A549 (cell line): ENCODE measurements at regions not wholly inside any gene's neighbourhood (a gene's known extent, or its start where the extent isn't known, plus 50 kb on each side); places are given as distances from the start of the nearest gene placed in this dataset.

Experiments
- ATAC-seq, 2 experiments: fragments of 200-7000 bp in 1 of 2; fragments of >200 bp in 1 of 2; cut with Nextera tagmentation in 1 of 2; cut with Tn5 transposase in 1 of 2; 3 replicates each; pipeline versions ENCODE4 v1.8.0 to v1.9.1; 2018 to 2020; ENCODE audit warnings: mild to moderate bottlenecking in 1 of 2, moderate library complexity in 1 of 2
- CTCF ChIA-PET: fragments of 300-600 bp; sonication (Branson Sonifier 250); formaldehyde crosslinking; extraction: SDS; loops from one replicate; lab custom pipeline; 2021; ENCODE audit warnings: antibody characterized with exemption, inconsistent platforms; lab: Yijun Ruan, JAX
- POLR2A ChIA-PET: fragments of 350-600 bp; formaldehyde crosslinking; extraction: SDS; loops from one replicate; lab custom pipeline; 2021; ENCODE audit warnings: antibody characterized with exemption, inconsistent platforms; lab: Yijun Ruan, JAX
- DNase-seq, 2 experiments: peaks; one replicate each; pipeline versions ENCODE4 v3.0.0 to v3.0.0-alpha.2; 2011 to 2016; ENCODE audit warnings: low read depth in 1 of 2, low spot score in 1 of 2
- FAIRE-seq: peaks from 2 replicates; lab custom pipeline; 2011; peaks lifted over from hg19 to GRCh38; lab: Jason Lieb, UNC
- H3K27ac ChIP-seq, 2 experiments: fragments of >200 bp; sonication (Bioruptor Twin); formaldehyde crosslinking; 3 replicates each; pipeline ENCODE4 v1.5.1; 2016 to 2017
- H3K4me1 ChIP-seq: fragments of >200 bp; sonication (Bioruptor Twin); formaldehyde crosslinking; 3 replicates; pipeline ENCODE4 v1.6.1; 2016
- H3K4me2 ChIP-seq: fragments of >200 bp; sonication (Bioruptor Twin); formaldehyde crosslinking; 3 replicates; pipeline ENCODE4 v1.6.1; 2016
- H3K4me3 ChIP-seq: fragments of >200 bp; sonication (Bioruptor Twin); formaldehyde crosslinking; 3 replicates; pipeline ENCODE4 v1.5.1; 2016
- H3K9me3 ChIP-seq: fragments of >200 bp; sonication (Bioruptor Twin); formaldehyde crosslinking; 3 replicates; pipeline ENCODE4 v1.6.1; 2016
- BHLHE40 ChIP-seq: IDR thresholded peaks from 2 replicates; pipeline ENCODE4 v1.6.1; 2012; ENCODE audit warnings: low read depth, low read length, inconsistent platforms
- CBX2 ChIP-seq: fragments of 200-600 bp; sonication (generic); IDR thresholded peaks from 2 replicates; pipeline ENCODE4 v1.6.1; 2016; ENCODE audit warnings: low read depth, mild to moderate bottlenecking, borderline replicate concordance
- CBX8 ChIP-seq: fragments of 200-600 bp; sonication (generic); IDR thresholded peaks from 2 replicates; pipeline ENCODE4 v1.6.1; 2016
- CEBPB ChIP-seq, 2 experiments: fragments of >200 bp in 1 of 2; sonication (Bioruptor Twin) in 1 of 2; formaldehyde crosslinking in 1 of 2; IDR thresholded peaks; 2 replicates each; pipeline ENCODE4 v1.6.1; 2012 to 2016
- EHF ChIP-seq: fragments of 250-450 bp; sonication (Bioruptor Pico); IDR thresholded peaks from 2 replicates; pipeline ENCODE4 v1.5.0; 2020; ENCODE audit warnings: mild to moderate bottlenecking
- EP300 ChIP-seq, 2 experiments: fragments of >200 bp; sonication (Bioruptor Twin); formaldehyde crosslinking; IDR thresholded peaks; 2 replicates in 1 of 2; 3 replicates in 1 of 2; pipeline ENCODE4 v1.6.1; 2016 to 2017
- FOSB ChIP-seq: fragments of 250-450 bp; sonication (Bioruptor Pico); IDR thresholded peaks from 2 replicates; pipeline ENCODE4 v1.5.0; 2020; ENCODE audit warnings: mild to moderate bottlenecking, moderate library complexity
- GATA3 ChIP-seq: IDR thresholded peaks from 2 replicates; pipeline ENCODE4 v1.6.1; 2012; ENCODE audit warnings: borderline replicate concordance
- HEYL ChIP-seq: fragments of 250-450 bp; sonication (Bioruptor Pico); IDR thresholded peaks from 2 replicates; pipeline ENCODE4 v1.8.0; 2021; ENCODE audit warnings: mild to moderate bottlenecking, moderate library complexity
- HOXB13 ChIP-seq: fragments of 250-450 bp; sonication (Bioruptor Pico); IDR thresholded peaks from 2 replicates; pipeline ENCODE4 v1.5.0; 2020; ENCODE audit warnings: low read depth, mild to moderate bottlenecking, moderate library complexity
- HOXB5 ChIP-seq: fragments of 250-450 bp; sonication (Bioruptor Pico); IDR thresholded peaks from 2 replicates; pipeline ENCODE4 v1.5.0; 2020; ENCODE audit warnings: mild to moderate bottlenecking, moderate library complexity
- JUNB ChIP-seq: fragments of >200 bp; sonication (Bioruptor Twin); formaldehyde crosslinking; IDR thresholded peaks from 2 replicates; pipeline ENCODE4 v1.6.1; 2016
- MAFK ChIP-seq: fragments of 450-650 bp; IDR thresholded peaks from 2 replicates; pipeline ENCODE4 v1.6.1; 2014; ENCODE audit not compliant: partially characterized antibody
- MAZ ChIP-seq: fragments of 150-350 bp; IDR thresholded peaks from 2 replicates; pipeline ENCODE4 v1.6.1; 2014; ENCODE audit warnings: antibody characterized with exemption, low read depth, low read length, borderline replicate concordance
- MYC ChIP-seq: IDR thresholded peaks from 2 replicates; pipeline ENCODE4 v1.6.1; 2012; ENCODE audit warnings: mild to moderate bottlenecking, inconsistent platforms, low read length, improper control_type of control experiment, borderline replicate concordance
- NFE2L2 ChIP-seq: fragments of 150-350 bp; conservative IDR thresholded peaks from 2 replicates; pipeline ENCODE4 v1.6.1; 2014; ENCODE audit warnings: low read length
- PHF8 ChIP-seq: fragments of 200-600 bp; sonication (generic); IDR thresholded peaks from 2 replicates; pipeline ENCODE4 v1.6.1; 2016; ENCODE audit warnings: low read depth, mild to moderate bottlenecking, antibody characterized with exemption, moderate library complexity, borderline replicate concordance
- POLR2A ChIP-seq: IDR thresholded peaks from 2 replicates; pipeline ENCODE4 v1.6.1; 2012; ENCODE audit warnings: mild to moderate bottlenecking, low read length
- RARB ChIP-seq: fragments of 250-450 bp; sonication (Bioruptor Pico); IDR thresholded peaks from 2 replicates; pipeline ENCODE4 v1.8.0; 2021; ENCODE audit warnings: mild to moderate bottlenecking, moderate library complexity
- RNF2 ChIP-seq: fragments of 200-600 bp; sonication (generic); IDR thresholded peaks from 2 replicates; pipeline ENCODE4 v1.6.1; 2016; ENCODE audit warnings: low read depth, mild to moderate bottlenecking, antibody characterized with exemption, moderate library complexity, borderline replicate concordance
- SREBF2 ChIP-seq: fragments of 450-650 bp; IDR thresholded peaks from 2 replicates; pipeline ENCODE4 v1.6.1; 2014; ENCODE audit warnings: mild to moderate bottlenecking, moderate library complexity
- TP53 ChIP-seq: fragments of 250-450 bp; sonication (Bioruptor Pico); IDR thresholded peaks from 2 replicates; pipeline ENCODE4 v1.5.0; 2021; ENCODE audit warnings: mild to moderate bottlenecking, moderate library complexity
- ZFP36 ChIP-seq: fragments of 450-650 bp; IDR thresholded peaks from 2 replicates; pipeline ENCODE4 v1.6.1; 2014; ENCODE audit warnings: borderline replicate concordance; ENCODE audit not compliant: partially characterized antibody
- ZSCAN20 ChIP-seq: fragments of 250-450 bp; sonication (Bioruptor Pico); IDR thresholded peaks from 2 replicates; pipeline ENCODE4 v1.8.0; 2022; ENCODE audit warnings: mild to moderate bottlenecking, moderate library complexity
- WGBS: methylation state at CpG from one replicate; pipeline ENCODE4 v1.1.6; 2017; ENCODE audit errors: missing lambda C conversion rate; 5-methylcytosine and 5-hydroxymethylcytosine counted together
- TF ChIP-seq, protein P1 (sequence below): IDR thresholded peaks from 2 replicates; pipeline ENCODE4 v1.6.1; 2012
- TF ChIP-seq, protein P2 (sequence below): IDR thresholded peaks from 2 replicates; pipeline ENCODE4 v1.6.1; 2012

DNA sequence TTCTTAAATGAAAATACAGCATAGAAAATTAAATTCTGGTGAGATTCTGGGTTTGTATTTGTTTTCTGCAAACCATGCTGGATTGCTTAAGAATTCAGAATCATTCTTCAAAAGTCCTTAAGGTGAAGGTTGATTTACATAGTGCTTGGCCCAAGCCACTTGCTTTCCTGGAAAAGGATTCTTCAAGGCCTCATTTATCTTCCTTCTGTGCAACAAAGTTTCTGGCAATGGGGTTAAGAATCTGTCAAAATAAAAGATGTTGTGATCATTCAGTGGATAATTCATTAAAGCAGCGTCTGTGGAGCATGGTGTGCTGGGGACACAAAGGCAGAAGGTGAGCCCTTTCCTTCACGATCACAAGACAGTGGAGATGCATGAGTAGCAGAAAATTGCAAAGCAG is 351.9 kb downstream of the GALR1 start:
- WGBS, result 2% methylated on average over 2 of the region's 2 CpGs
- H3K27ac ChIP-seq, result no peak overlapping the region
- CTCF ChIA-PET, result no interaction called here
- DNase-seq (no peak), FAIRE-seq (no peak), ATAC-seq (no peak)
- POLR2A ChIA-PET, result no interaction called here
- TF ChIP-seq SREBF2 (no peak), EHF (no peak), CBX8 (no peak), JUNB (no peak), TP53 (CRISPR knock-in tag) (no peak), HOXB13 (CRISPR knock-in tag) (no peak), GATA3 (no peak), CBX2 (no peak), ZSCAN20 (CRISPR knock-in tag) (no peak), MYC (no peak), EP300 (IDR thresholded peaks at IDR 0.05) (no peak), MAZ (no peak)
- TF ChIP-seq, protein P1, sequence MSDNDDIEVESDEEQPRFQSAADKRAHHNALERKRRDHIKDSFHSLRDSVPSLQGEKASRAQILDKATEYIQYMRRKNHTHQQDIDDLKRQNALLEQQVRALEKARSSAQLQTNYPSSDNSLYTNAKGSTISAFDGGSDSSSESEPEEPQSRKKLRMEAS, result no peak
- H3K4me1 ChIP-seq, result no peaks in the 10 kb centered on the region
- no peaks in the 10 kb centered on the region for H3K9me3 ChIP-seq
- H3K4me3 ChIP-seq, result no peak overlapping the region
- no peak overlapping the region for H3K4me2 ChIP-seq

DNA sequence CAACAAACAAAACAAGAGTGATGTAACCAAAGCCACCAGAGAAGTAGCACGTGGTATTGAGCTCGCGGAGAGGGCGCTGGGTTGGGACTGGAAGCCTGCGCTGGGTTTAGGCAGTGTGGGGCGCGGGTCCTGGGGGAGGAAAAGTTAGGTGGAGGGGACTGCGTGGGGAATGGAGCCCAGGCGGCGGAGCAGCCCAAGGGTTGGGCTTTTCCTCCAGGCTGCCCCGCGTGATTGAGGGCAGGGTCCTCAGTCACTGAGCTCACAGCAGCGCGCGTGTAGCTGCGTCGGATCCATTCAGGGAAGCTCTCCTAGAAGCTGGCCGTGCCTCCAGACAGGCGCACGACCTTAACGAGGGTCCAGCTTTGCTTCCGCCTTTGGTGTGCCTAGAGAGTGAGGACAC is 357.4 kb downstream of the GALR1 start:
- H3K4me1 ChIP-seq, result no peaks in the 10 kb centered on the region
- no peak overlapping the region for H3K27ac ChIP-seq
- TF ChIP-seq, protein P1, result no peak
- TF ChIP-seq HEYL (CRISPR knock-in tag) (no peak), RNF2 (no peak), CBX2 (no peak), MAFK (no peak), PHF8 (no peak), BHLHE40 (no peak), MAZ (no peak), NFE2L2 (no peak), FOSB (CRISPR knock-in tag) (no peak), POLR2A (no peak), SREBF2 (no peak), ZFP36 (no peak)
- TF ChIP-seq, protein P2, sequence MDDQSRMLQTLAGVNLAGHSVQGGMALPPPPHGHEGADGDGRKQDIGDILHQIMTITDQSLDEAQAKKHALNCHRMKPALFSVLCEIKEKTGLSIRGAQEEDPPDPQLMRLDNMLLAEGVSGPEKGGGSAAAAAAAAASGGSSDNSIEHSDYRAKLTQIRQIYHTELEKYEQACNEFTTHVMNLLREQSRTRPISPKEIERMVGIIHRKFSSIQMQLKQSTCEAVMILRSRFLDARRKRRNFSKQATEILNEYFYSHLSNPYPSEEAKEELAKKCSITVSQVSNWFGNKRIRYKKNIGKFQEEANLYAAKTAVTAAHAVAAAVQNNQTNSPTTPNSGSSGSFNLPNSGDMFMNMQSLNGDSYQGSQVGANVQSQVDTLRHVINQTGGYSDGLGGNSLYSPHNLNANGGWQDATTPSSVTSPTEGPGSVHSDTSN, result no peak
- ATAC-seq (no peak), DNase-seq (no peak), FAIRE-seq (no peak)
- no peaks in the 10 kb centered on the region for H3K9me3 ChIP-seq
- 45% methylated on average over 17 of the region's 22 CpGs for WGBS
- ChIA-PET POLR2A (no interaction called here), CTCF (interaction anchor here (1.1 kb wide), 1 partner anchor 10 kb away, joined by 3 read pairs; no protein-coding TSS in a partner anchor)
- H3K4me3 ChIP-seq, result no peak overlapping the region
- no peak overlapping the region for H3K4me2 ChIP-seq

DNA sequence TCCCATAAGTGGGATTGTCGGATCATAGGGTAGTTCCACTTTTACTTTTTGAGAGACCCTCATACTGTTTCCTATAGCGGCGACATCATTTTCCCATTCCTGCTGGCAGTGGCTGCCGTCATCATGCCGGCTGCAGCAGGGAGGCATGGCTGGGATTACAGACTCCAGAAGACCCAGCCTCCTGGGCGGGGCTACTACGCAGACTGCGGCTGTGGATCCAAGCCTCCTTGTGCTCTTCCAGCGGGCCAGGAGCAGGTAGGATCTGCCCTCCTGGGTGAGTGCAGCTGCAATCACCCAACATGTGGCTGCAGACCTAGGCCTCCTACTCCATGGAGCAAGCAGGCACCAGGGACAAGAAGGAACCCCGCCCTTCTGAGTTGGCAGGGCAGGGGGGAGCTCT is 359.2 kb downstream of the GALR1 start:
- no peak overlapping the region for H3K27ac ChIP-seq
- ATAC-seq (no peak), DNase-seq (no peak), FAIRE-seq (no peak)
- no peaks in the 10 kb centered on the region for H3K9me3 ChIP-seq
- H3K4me2 ChIP-seq, result no peak overlapping the region
- ChIA-PET POLR2A (no interaction called here), CTCF (no interaction called here)
- TF ChIP-seq RARB (CRISPR knock-in tag) (no peak), HOXB5 (CRISPR knock-in tag) (no peak), CEBPB (IDR thresholded peaks at IDR 0.05) (no peak), RNF2 (no peak), JUNB (no peak)
- 75% methylated on average over 3 of the region's 10 CpGs for WGBS
- no peak overlapping the region for H3K4me3 ChIP-seq
- no peaks in the 10 kb centered on the region for H3K4me1 ChIP-seq
